GM21825 (cell line): ENCODE measurements at regions not wholly inside any gene's neighbourhood (a gene's known extent, or its start where the extent isn't known, plus 50 kb on each side); places are given as distances from the start of the nearest gene placed in this dataset.
"Not testable (repeated sequence)": the region's sequence is repeated elsewhere in the genome, so short reads cannot be mapped to it uniquely, and the experiment has no call there.

Experiments
- ATAC-seq: cut with Tn5 transposase; IDR thresholded peaks from one replicate; pipeline ENCODE4 v1.9.1; 2021; ENCODE audit warnings: mild to moderate bottlenecking, moderate library complexity; ENCODE audit not compliant: unreplicated experiment

- ATAC-seq, result no peak
Measured at GRCh38 chr7:33776788-33777187, 128.6 kb upstream of the BMPER start.

GRCh38 chr7:33778195-33778594 lies 127.1 kb upstream of the BMPER start:
- ATAC-seq, result no peak

- no peak for ATAC-seq
Measured at GRCh38 chr7:33779216-33779615, 126.1 kb upstream of the BMPER start.

GRCh38 chr7:33781167-33781566 lies 124.2 kb upstream of the BMPER start:
- ATAC-seq, result no peak

GRCh38 chr7:33781796-33782195 lies 123.5 kb upstream of the BMPER start:
- ATAC-seq, result no peak

- no peak for ATAC-seq
Measured at GRCh38 chr7:33784000-33784399, 121.3 kb upstream of the BMPER start.

GRCh38 chr7:33788531-33788930 lies 116.8 kb upstream of the BMPER start:
- ATAC-seq, result no peak

- ATAC-seq, result no peak
Measured at GRCh38 chr7:33789871-33790630, 115.3 kb upstream of the BMPER start.

GRCh38 chr7:33790746-33791145 lies 114.6 kb upstream of the BMPER start:
- ATAC-seq, result no peak

- ATAC-seq, result no peak
Measured at GRCh38 chr7:33792041-33792440, 113.3 kb upstream of the BMPER start.

- no peak for ATAC-seq
Measured at GRCh38 chr7:33792547-33793105, 112.7 kb upstream of the BMPER start.

GRCh38 chr7:33793616-33794015 lies 111.7 kb upstream of the BMPER start:
- ATAC-seq, result no peak

GRCh38 chr7:33794419-33794818 lies 110.9 kb upstream of the BMPER start:
- no peak for ATAC-seq

GRCh38 chr7:33794959-33795358 lies 110.4 kb upstream of the BMPER start:
- no peak for ATAC-seq

- ATAC-seq, result no peak
Measured at GRCh38 chr7:33796538-33796937, 108.8 kb upstream of the BMPER start.

GRCh38 chr7:33797512-33797911 lies 107.8 kb upstream of the BMPER start:
- ATAC-seq, result not testable (repeated sequence)

GRCh38 chr7:33798686-33799325 lies 106.5 kb upstream of the BMPER start:
- no peak for ATAC-seq

- ATAC-seq, result no peak
Measured at GRCh38 chr7:33799766-33800165, 105.6 kb upstream of the BMPER start.

- ATAC-seq, result no peak
Measured at GRCh38 chr7:33802600-33802999, 102.7 kb upstream of the BMPER start.

GRCh38 chr7:33804140-33804660 lies 101.1 kb upstream of the BMPER start:
- no peak for ATAC-seq

GRCh38 chr7:33805630-33806233 lies 99.6 kb upstream of the BMPER start:
- no peak for ATAC-seq
